Prostate gland (tissue), 2 donors: ENCODE measurements at regions not wholly inside any gene's neighbourhood (a gene's known extent, or its start where the extent isn't known, plus 50 kb on each side); places are given as distances from the start of the nearest gene placed in this dataset.

Experiments used
- POLR2AphosphoS5 ChIP-seq: sonication (generic); formaldehyde crosslinking; IDR thresholded peaks from one replicate; pipeline ENCODE4 v1.6.1; 2017; ENCODE audit warnings: antibody characterized with exemption
- TF ChIP-seq, protein P1 (sequence below), 4 experiments: fragments of 200-600 bp in 2 of 4; fragments of 450-650 bp in 2 of 4; sonication (generic) in 2 of 4; IDR thresholded peaks; 1 replicate in 3 of 4; 2 replicates in 1 of 4; pipeline ENCODE4 v1.5.1; 2016 to 2019; ENCODE audit warnings: antibody characterized with exemption in 4 of 4, mild to moderate bottlenecking in 2 of 4, moderate library complexity in 2 of 4

GRCh38 chr6:144767051-144767450, 481.9 kb downstream of the UTRN start:
- TF ChIP-seq, protein P1, sequence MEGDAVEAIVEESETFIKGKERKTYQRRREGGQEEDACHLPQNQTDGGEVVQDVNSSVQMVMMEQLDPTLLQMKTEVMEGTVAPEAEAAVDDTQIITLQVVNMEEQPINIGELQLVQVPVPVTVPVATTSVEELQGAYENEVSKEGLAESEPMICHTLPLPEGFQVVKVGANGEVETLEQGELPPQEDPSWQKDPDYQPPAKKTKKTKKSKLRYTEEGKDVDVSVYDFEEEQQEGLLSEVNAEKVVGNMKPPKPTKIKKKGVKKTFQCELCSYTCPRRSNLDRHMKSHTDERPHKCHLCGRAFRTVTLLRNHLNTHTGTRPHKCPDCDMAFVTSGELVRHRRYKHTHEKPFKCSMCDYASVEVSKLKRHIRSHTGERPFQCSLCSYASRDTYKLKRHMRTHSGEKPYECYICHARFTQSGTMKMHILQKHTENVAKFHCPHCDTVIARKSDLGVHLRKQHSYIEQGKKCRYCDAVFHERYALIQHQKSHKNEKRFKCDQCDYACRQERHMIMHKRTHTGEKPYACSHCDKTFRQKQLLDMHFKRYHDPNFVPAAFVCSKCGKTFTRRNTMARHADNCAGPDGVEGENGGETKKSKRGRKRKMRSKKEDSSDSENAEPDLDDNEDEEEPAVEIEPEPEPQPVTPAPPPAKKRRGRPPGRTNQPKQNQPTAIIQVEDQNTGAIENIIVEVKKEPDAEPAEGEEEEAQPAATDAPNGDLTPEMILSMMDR (IDR thresholded peaks at IDR 0.05) = no peak
- TF ChIP-seq POLR2AphosphoS5 = no peak
